ENCODE measurements at regions not wholly inside any gene's neighbourhood (a gene's known extent, or its start where the extent isn't known, plus 50 kb on each side); places are given as distances from the start of the nearest gene placed in this dataset.

- Histone ChIP-seq H3K9ac (ENCODE audit: low read length in 2 of 2) (no peak overlapping the region), H3K27me3 (ENCODE audit: control insufficient read depth in 1 of 2, insufficient read depth in 2 of 2, low read length in 2 of 2) (no peaks in the 10 kb centered on the region), H3K4me3 (ENCODE audit: low read length in 2 of 2) (no peak overlapping the region), H3K36me3 (ENCODE audit: control insufficient read depth in 2 of 2, insufficient read depth in 2 of 2, low read length in 2 of 2) (no peaks in the 10 kb centered on the region), H3K27ac (ENCODE audit: low read length) (no peak overlapping the region), H3K9me3 (ENCODE audit: control insufficient read depth in 2 of 2, low read length in 2 of 2) (no peaks in the 10 kb centered on the region), H3K4me1 (ENCODE audit: control insufficient read depth, insufficient read depth, low read length) (peaks cover 18% of the 10 kb centered on the region)
Measured at GRCh38 chr1:234745276-234745675, 135.3 kb upstream of the IRF2BP2 start.

- Histone ChIP-seq H3K9me3 (ENCODE audit: control insufficient read depth in 2 of 2, low read length in 2 of 2) (no peaks in the 10 kb centered on the region), H3K27ac (ENCODE audit: low read length) (peak overlapping the region; percentile 49), H3K9ac (ENCODE audit: low read length in 2 of 2) (peak overlapping the region; percentile 13 to 42), H3K4me1 (ENCODE audit: control insufficient read depth, insufficient read depth, low read length) (peaks cover 18% of the 10 kb centered on the region), H3K27me3 (ENCODE audit: control insufficient read depth in 1 of 2, insufficient read depth in 2 of 2, low read length in 2 of 2) (no peaks in the 10 kb centered on the region), H3K36me3 (ENCODE audit: control insufficient read depth in 2 of 2, insufficient read depth in 2 of 2, low read length in 2 of 2) (no peaks in the 10 kb centered on the region), H3K4me3 (ENCODE audit: low read length in 2 of 2) (peak overlapping the region; percentile 38 to 62)
Measured at GRCh38 chr1:234743791-234744611, 134.0 kb upstream of the IRF2BP2 start.

GRCh38 chr1:234742622-234743021 lies 132.6 kb upstream of the IRF2BP2 start:
- Histone ChIP-seq H3K27ac (ENCODE audit: low read length) (no peak overlapping the region), H3K9ac (ENCODE audit: low read length in 2 of 2) (no peak overlapping the region), H3K4me1 (ENCODE audit: control insufficient read depth, insufficient read depth, low read length) (peaks cover 18% of the 10 kb centered on the region)

GRCh38 chr1:234737967-234738314 lies 128.0 kb upstream of the IRF2BP2 start:
- Histone ChIP-seq H3K4me3 (ENCODE audit: low read length in 2 of 2) (no peak overlapping the region), H3K4me1 (ENCODE audit: control insufficient read depth, insufficient read depth, low read length) (no peaks in the 10 kb centered on the region), H3K27ac (ENCODE audit: low read length) (no peak overlapping the region)

More at GRCh38 chr1:234742622-234743021, 132.6 kb upstream of the IRF2BP2 start:
- Histone ChIP-seq H3K27me3 (ENCODE audit: control insufficient read depth in 1 of 2, insufficient read depth in 2 of 2, low read length in 2 of 2) (no peaks in the 10 kb centered on the region), H3K36me3 (ENCODE audit: control insufficient read depth in 2 of 2, insufficient read depth in 2 of 2, low read length in 2 of 2) (no peaks in the 10 kb centered on the region), H3K9me3 (ENCODE audit: control insufficient read depth in 2 of 2, low read length in 2 of 2) (no peaks in the 10 kb centered on the region), H3K4me3 (ENCODE audit: low read length in 2 of 2) (no peak overlapping the region)

GRCh38 chr1:234735916-234736315 lies 125.9 kb upstream of the IRF2BP2 start:
- H3K36me3 ChIP-seq (ENCODE audit: control insufficient read depth in 2 of 2, insufficient read depth in 2 of 2, low read length in 2 of 2): no peaks in the 10 kb centered on the region
- H3K4me1 ChIP-seq (ENCODE audit: control insufficient read depth, insufficient read depth, low read length): no peaks in the 10 kb centered on the region
- H3K9ac ChIP-seq (ENCODE audit: low read length in 2 of 2): no peak overlapping the region
- no peaks in the 10 kb centered on the region for H3K9me3 ChIP-seq (ENCODE audit: control insufficient read depth in 2 of 2, low read length in 2 of 2)
- no peaks in the 10 kb centered on the region for H3K27me3 ChIP-seq (ENCODE audit: control insufficient read depth in 1 of 2, insufficient read depth in 2 of 2, low read length in 2 of 2)
- H3K4me3 ChIP-seq (ENCODE audit: low read length in 2 of 2): no peak overlapping the region
- no peak overlapping the region for H3K27ac ChIP-seq (ENCODE audit: low read length)

More at GRCh38 chr1:234737967-234738314, 128.0 kb upstream of the IRF2BP2 start:
- H3K36me3 ChIP-seq (ENCODE audit: control insufficient read depth in 2 of 2, insufficient read depth in 2 of 2, low read length in 2 of 2): no peaks in the 10 kb centered on the region
- H3K27me3 ChIP-seq (ENCODE audit: control insufficient read depth in 1 of 2, insufficient read depth in 2 of 2, low read length in 2 of 2): no peaks in the 10 kb centered on the region
- H3K9me3 ChIP-seq (ENCODE audit: control insufficient read depth in 2 of 2, low read length in 2 of 2): no peaks in the 10 kb centered on the region
- no peak overlapping the region for H3K9ac ChIP-seq (ENCODE audit: low read length in 2 of 2)

GRCh38 chr1:234735476-234735875 lies 125.5 kb upstream of the IRF2BP2 start:
- no peak overlapping the region for H3K4me3 ChIP-seq (ENCODE audit: low read length in 2 of 2)
- no peaks in the 10 kb centered on the region for H3K36me3 ChIP-seq (ENCODE audit: control insufficient read depth in 2 of 2, insufficient read depth in 2 of 2, low read length in 2 of 2)
- no peaks in the 10 kb centered on the region for H3K27me3 ChIP-seq (ENCODE audit: control insufficient read depth in 1 of 2, insufficient read depth in 2 of 2, low read length in 2 of 2)
- no peak overlapping the region for H3K9ac ChIP-seq (ENCODE audit: low read length in 2 of 2)
- no peaks in the 10 kb centered on the region for H3K4me1 ChIP-seq (ENCODE audit: control insufficient read depth, insufficient read depth, low read length)
- H3K9me3 ChIP-seq (ENCODE audit: control insufficient read depth in 2 of 2, low read length in 2 of 2): no peaks in the 10 kb centered on the region
- H3K27ac ChIP-seq (ENCODE audit: low read length): no peak overlapping the region

- no peaks in the 10 kb centered on the region for H3K27me3 ChIP-seq (ENCODE audit: control insufficient read depth in 1 of 2, insufficient read depth in 2 of 2, low read length in 2 of 2)
- H3K36me3 ChIP-seq (ENCODE audit: control insufficient read depth in 2 of 2, insufficient read depth in 2 of 2, low read length in 2 of 2): no peaks in the 10 kb centered on the region
- H3K4me1 ChIP-seq (ENCODE audit: control insufficient read depth, insufficient read depth, low read length): peaks cover 4% of the 10 kb centered on the region
- no peak overlapping the region for H3K9ac ChIP-seq (ENCODE audit: low read length in 2 of 2)
- H3K27ac ChIP-seq (ENCODE audit: low read length): no peak overlapping the region
- H3K4me3 ChIP-seq (ENCODE audit: low read length in 2 of 2): no peak overlapping the region
- no peaks in the 10 kb centered on the region for H3K9me3 ChIP-seq (ENCODE audit: control insufficient read depth in 2 of 2, low read length in 2 of 2)
Measured at GRCh38 chr1:234734869-234735268, 124.9 kb upstream of the IRF2BP2 start.

- Histone ChIP-seq H3K4me1 (ENCODE audit: control insufficient read depth, insufficient read depth, low read length) (peaks cover 5% of the 10 kb centered on the region), H3K9ac (ENCODE audit: low read length in 2 of 2) (no peak overlapping the region), H3K4me3 (ENCODE audit: low read length in 2 of 2) (no peak overlapping the region), H3K27ac (ENCODE audit: low read length) (no peak overlapping the region), H3K36me3 (ENCODE audit: control insufficient read depth in 2 of 2, insufficient read depth in 2 of 2, low read length in 2 of 2) (no peaks in the 10 kb centered on the region), H3K27me3 (ENCODE audit: control insufficient read depth in 1 of 2, insufficient read depth in 2 of 2, low read length in 2 of 2) (no peaks in the 10 kb centered on the region), H3K9me3 (ENCODE audit: control insufficient read depth in 2 of 2, low read length in 2 of 2) (no peaks in the 10 kb centered on the region)
Measured at GRCh38 chr1:234734412-234734835, 124.4 kb upstream of the IRF2BP2 start.

- H3K4me1 ChIP-seq (ENCODE audit: control insufficient read depth, insufficient read depth, low read length): peaks cover 5% of the 10 kb centered on the region
- no peak overlapping the region for H3K4me3 ChIP-seq (ENCODE audit: low read length in 2 of 2)
- no peak overlapping the region for H3K9ac ChIP-seq (ENCODE audit: low read length in 2 of 2)
- H3K27ac ChIP-seq (ENCODE audit: low read length): no peak overlapping the region
- no peaks in the 10 kb centered on the region for H3K27me3 ChIP-seq (ENCODE audit: control insufficient read depth in 1 of 2, insufficient read depth in 2 of 2, low read length in 2 of 2)
- no peaks in the 10 kb centered on the region for H3K36me3 ChIP-seq (ENCODE audit: control insufficient read depth in 2 of 2, insufficient read depth in 2 of 2, low read length in 2 of 2)
- no peaks in the 10 kb centered on the region for H3K9me3 ChIP-seq (ENCODE audit: control insufficient read depth in 2 of 2, low read length in 2 of 2)
Measured at GRCh38 chr1:234733427-234733826, 123.4 kb upstream of the IRF2BP2 start.

- no peaks in the 10 kb centered on the region for H3K27me3 ChIP-seq (ENCODE audit: control insufficient read depth in 1 of 2, insufficient read depth in 2 of 2, low read length in 2 of 2)
- no peaks in the 10 kb centered on the region for H3K9me3 ChIP-seq (ENCODE audit: control insufficient read depth in 2 of 2, low read length in 2 of 2)
- no peak overlapping the region for H3K4me3 ChIP-seq (ENCODE audit: low read length in 2 of 2)
- no peaks in the 10 kb centered on the region for H3K36me3 ChIP-seq (ENCODE audit: control insufficient read depth in 2 of 2, insufficient read depth in 2 of 2, low read length in 2 of 2)
- H3K27ac ChIP-seq (ENCODE audit: low read length): no peak overlapping the region
- no peak overlapping the region for H3K9ac ChIP-seq (ENCODE audit: low read length in 2 of 2)
- H3K4me1 ChIP-seq (ENCODE audit: control insufficient read depth, insufficient read depth, low read length): peaks cover 5% of the 10 kb centered on the region
Measured at GRCh38 chr1:234732671-234733390, 122.9 kb upstream of the IRF2BP2 start.

GRCh38 chr1:234732260-234732659 lies 122.3 kb upstream of the IRF2BP2 start:
- peaks cover 10% of the 10 kb centered on the region for H3K4me1 ChIP-seq (ENCODE audit: control insufficient read depth, insufficient read depth, low read length)
- H3K27me3 ChIP-seq (ENCODE audit: control insufficient read depth in 1 of 2, insufficient read depth in 2 of 2, low read length in 2 of 2): no peaks in the 10 kb centered on the region
- H3K36me3 ChIP-seq (ENCODE audit: control insufficient read depth in 2 of 2, insufficient read depth in 2 of 2, low read length in 2 of 2): no peaks in the 10 kb centered on the region
- no peak overlapping the region for H3K27ac ChIP-seq (ENCODE audit: low read length)
- no peak overlapping the region for H3K4me3 ChIP-seq (ENCODE audit: low read length in 2 of 2)
- H3K9ac ChIP-seq (ENCODE audit: low read length in 2 of 2): no peak overlapping the region
- H3K9me3 ChIP-seq (ENCODE audit: control insufficient read depth in 2 of 2, low read length in 2 of 2): no peaks in the 10 kb centered on the region
